Osteoblast (primary cell): ENCODE measurements at regions not wholly inside any gene's neighbourhood (a gene's known extent, or its start where the extent isn't known, plus 50 kb on each side); places are given as distances from the start of the nearest gene placed in this dataset.

Experiments used
- DNase-seq: peaks from one replicate; pipeline ENCODE4 v3.0.0; 2011; ENCODE audit warnings: low spot score, mixed read lengths; ENCODE audit not compliant: insufficient read length; ENCODE audit errors: missing footprints
- H2AFZ ChIP-seq: 2 replicates; pipeline ENCODE4 v1.6.0; 2011; ENCODE audit warnings: mild to moderate bottlenecking, low read length
- H3K27ac ChIP-seq: 2 replicates; pipeline ENCODE4 v1.5.1; 2011; ENCODE audit warnings: mild to moderate bottlenecking, low read depth, low read length, moderate library complexity
- H3K27me3 ChIP-seq: 2 replicates; pipeline ENCODE4 v1.6.0; 2012; ENCODE audit warnings: mild to moderate bottlenecking, control low read depth, inconsistent platforms, low read length, moderate library complexity; ENCODE audit not compliant: insufficient read depth
- H3K36me3 ChIP-seq: 2 replicates; pipeline ENCODE4 v1.5.1; 2011; ENCODE audit warnings: mild to moderate bottlenecking, low read length, control low read depth, moderate library complexity; ENCODE audit not compliant: insufficient read depth
- H3K4me1 ChIP-seq: 2 replicates; pipeline ENCODE4 v1.5.1; 2011; ENCODE audit warnings: mild to moderate bottlenecking, low read length, control low read depth, moderate library complexity; ENCODE audit not compliant: insufficient read depth
- H3K4me2 ChIP-seq: 2 replicates; pipeline ENCODE4 v1.6.0; 2011; ENCODE audit warnings: mild to moderate bottlenecking, low read length; ENCODE audit not compliant: insufficient read depth
- H3K4me3 ChIP-seq: fragments of 200-600 bp; sonication (generic); 3 replicates; pipeline ENCODE4 v1.5.1; 2012; ENCODE audit warnings: mild to moderate bottlenecking, low read length, inconsistent platforms; ENCODE audit not compliant: insufficient read depth
- H3K79me2 ChIP-seq: 2 replicates; pipeline ENCODE4 v1.6.0; 2012; ENCODE audit warnings: mild to moderate bottlenecking, low read length, control low read depth, inconsistent platforms; ENCODE audit not compliant: insufficient read depth
- H3K9me3 ChIP-seq: 2 replicates; pipeline ENCODE4 v1.5.1; 2011; ENCODE audit warnings: low read depth, low read length, control low read depth
- H4K20me1 ChIP-seq: 2 replicates; pipeline ENCODE4 v1.6.0; 2012; ENCODE audit warnings: mild to moderate bottlenecking, low read length, control low read depth; ENCODE audit not compliant: insufficient read depth
- TF ChIP-seq, protein P1 (sequence below): IDR thresholded peaks from 2 replicates; pipeline ENCODE4 v1.5.1; 2011; ENCODE audit warnings: mild to moderate bottlenecking, low read depth, low read length, moderate library complexity; ENCODE audit errors: extremely low read depth

DNA sequence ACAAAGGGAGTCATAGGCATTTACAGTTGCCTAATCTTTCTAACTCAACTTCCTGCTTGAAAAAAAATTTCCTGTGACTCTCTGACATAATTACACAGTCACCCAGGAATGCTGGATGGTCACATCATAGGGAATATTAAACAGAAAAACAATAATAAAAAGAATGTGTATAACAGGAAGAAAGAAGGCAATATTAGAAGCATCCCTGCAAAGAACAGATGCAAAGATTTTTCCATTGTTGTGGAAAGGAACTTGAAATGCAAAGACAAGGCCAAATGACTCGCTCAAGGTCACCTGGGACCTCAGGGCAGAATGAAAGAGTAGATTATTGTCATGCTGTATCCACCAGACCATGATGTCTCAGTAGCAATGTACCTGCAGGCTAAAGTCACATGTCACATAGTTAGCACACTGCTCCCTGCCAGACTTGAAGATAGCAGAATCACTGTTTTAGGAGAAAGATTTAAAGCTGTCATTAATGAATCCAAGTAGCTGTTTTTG, 184.3 kb downstream of the CYYR1 start:
- Histone ChIP-seq H4K20me1 (no peaks in the 10 kb centered on the region), H3K79me2 (no peaks in the 10 kb centered on the region), H3K27me3 (no peaks in the 10 kb centered on the region), H3K4me2 (no peak overlapping the region), H3K9me3 (peaks cover 2% of the 10 kb centered on the region), H3K4me1 (peaks cover 21% of the 10 kb centered on the region), H3K4me3 (no peak overlapping the region), H2AFZ (no peak overlapping the region), H3K27ac (no peak overlapping the region), H3K36me3 (no peaks in the 10 kb centered on the region)
- TF ChIP-seq, protein P1, sequence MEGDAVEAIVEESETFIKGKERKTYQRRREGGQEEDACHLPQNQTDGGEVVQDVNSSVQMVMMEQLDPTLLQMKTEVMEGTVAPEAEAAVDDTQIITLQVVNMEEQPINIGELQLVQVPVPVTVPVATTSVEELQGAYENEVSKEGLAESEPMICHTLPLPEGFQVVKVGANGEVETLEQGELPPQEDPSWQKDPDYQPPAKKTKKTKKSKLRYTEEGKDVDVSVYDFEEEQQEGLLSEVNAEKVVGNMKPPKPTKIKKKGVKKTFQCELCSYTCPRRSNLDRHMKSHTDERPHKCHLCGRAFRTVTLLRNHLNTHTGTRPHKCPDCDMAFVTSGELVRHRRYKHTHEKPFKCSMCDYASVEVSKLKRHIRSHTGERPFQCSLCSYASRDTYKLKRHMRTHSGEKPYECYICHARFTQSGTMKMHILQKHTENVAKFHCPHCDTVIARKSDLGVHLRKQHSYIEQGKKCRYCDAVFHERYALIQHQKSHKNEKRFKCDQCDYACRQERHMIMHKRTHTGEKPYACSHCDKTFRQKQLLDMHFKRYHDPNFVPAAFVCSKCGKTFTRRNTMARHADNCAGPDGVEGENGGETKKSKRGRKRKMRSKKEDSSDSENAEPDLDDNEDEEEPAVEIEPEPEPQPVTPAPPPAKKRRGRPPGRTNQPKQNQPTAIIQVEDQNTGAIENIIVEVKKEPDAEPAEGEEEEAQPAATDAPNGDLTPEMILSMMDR = no peak
- DNase-seq = no peak

DNA sequence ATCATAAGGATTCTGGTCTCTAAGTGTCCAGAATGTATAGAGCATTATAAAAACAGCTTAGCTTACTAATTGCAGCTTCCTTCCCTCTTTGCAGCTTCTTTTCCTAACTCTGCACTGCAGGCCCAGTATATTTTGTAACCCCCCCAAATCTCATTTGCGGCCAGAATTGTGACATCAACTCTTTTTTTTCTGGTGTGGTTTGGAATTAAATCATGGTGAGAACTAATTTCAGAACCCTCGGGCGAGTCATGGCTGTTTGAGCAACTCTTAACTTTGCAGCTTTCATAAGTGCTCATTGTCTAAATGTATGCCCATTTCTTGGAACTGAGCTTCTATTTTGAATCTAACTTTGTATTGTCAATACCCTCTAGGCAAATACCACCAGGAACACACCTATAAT, 187.4 kb downstream of the CYYR1 start:
- DNase-seq = no peak
- H3K27me3 ChIP-seq = no peaks in the 10 kb centered on the region
- peaks cover 21% of the 10 kb centered on the region for H3K4me1 ChIP-seq
- H3K4me2 ChIP-seq = no peak overlapping the region
- H3K9me3 ChIP-seq = peaks cover 2% of the 10 kb centered on the region
- H4K20me1 ChIP-seq = no peaks in the 10 kb centered on the region
- TF ChIP-seq, protein P1 = no peak
- no peak overlapping the region for H2AFZ ChIP-seq
- no peaks in the 10 kb centered on the region for H3K79me2 ChIP-seq
- H3K36me3 ChIP-seq = no peaks in the 10 kb centered on the region
- no peak overlapping the region for H3K4me3 ChIP-seq
- H3K27ac ChIP-seq = no peak overlapping the region

DNA sequence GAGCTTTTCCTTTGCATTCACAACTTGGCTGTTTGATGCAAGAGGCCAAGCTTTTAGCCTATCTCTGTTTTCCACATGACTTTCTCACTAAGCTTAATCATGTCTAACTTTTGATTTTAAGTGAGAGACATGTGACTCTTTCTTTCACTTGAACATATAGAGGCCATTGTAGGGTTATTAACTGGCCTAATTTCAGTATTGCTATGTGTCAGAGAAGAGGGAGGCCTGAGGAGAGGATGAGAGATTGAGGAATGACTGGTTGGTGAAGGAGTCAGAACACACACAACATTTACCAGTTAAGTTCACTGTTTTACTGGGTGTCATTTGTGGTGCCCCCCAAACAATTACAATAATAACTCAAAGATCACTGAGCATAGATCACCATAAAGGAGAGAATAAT, 193.5 kb downstream of the CYYR1 start:
- Histone ChIP-seq H3K27me3 (no peaks in the 10 kb centered on the region), H3K4me3 (no peak overlapping the region), H2AFZ (no peak overlapping the region), H3K36me3 (no peaks in the 10 kb centered on the region), H3K27ac (no peak overlapping the region), H3K9me3 (no peaks in the 10 kb centered on the region), H3K79me2 (no peaks in the 10 kb centered on the region), H4K20me1 (no peaks in the 10 kb centered on the region), H3K4me1 (no peaks in the 10 kb centered on the region), H3K4me2 (no peak overlapping the region)
- DNase-seq = no peak
- TF ChIP-seq, protein P1 = no peak

DNA sequence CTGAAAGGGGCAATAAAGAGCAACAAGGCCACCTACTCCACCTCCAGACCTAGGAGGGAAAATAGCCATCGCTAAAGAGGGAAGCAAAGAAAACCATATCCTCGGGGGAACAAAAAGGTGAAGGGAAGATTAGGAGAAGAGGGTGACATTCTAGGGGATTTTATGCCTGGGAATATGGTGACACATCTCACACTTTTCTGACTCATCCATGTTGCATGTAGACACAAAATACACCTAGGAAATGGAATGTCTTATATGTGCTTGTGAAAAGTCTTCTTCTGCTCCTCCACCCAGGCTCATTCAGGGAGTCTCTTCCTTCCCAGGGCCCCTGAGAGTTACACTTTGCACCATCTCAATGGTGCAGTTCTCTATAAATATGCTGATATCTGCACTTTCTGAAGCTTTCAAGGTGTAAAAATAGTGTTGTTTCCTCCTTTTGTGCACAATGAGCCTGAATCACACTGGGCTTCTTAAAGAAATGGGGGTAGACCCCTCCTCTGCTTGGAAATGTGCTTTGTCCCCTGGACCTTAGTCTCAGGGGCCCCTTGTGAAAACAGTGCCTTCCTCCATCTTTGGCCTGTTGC, 195.9 kb downstream of the CYYR1 start:
- Histone ChIP-seq H3K27me3 (no peaks in the 10 kb centered on the region), H3K4me3 (no peak overlapping the region), H3K79me2 (no peaks in the 10 kb centered on the region), H3K9me3 (no peaks in the 10 kb centered on the region), H3K27ac (no peak overlapping the region), H3K36me3 (no peaks in the 10 kb centered on the region), H3K4me2 (no peak overlapping the region), H2AFZ (no peak overlapping the region), H3K4me1 (no peaks in the 10 kb centered on the region), H4K20me1 (no peaks in the 10 kb centered on the region)
- DNase-seq = no peak
- TF ChIP-seq, protein P1 = no peak
